ENCODE measurements at regions not wholly inside any gene's neighbourhood (a gene's known extent, or its start where the extent isn't known, plus 50 kb on each side); places are given as distances from the start of the nearest gene placed in this dataset.

- Mint-ChIP-seq H3K27ac (ENCODE audit: unreplicated experiment) (no peak overlapping the region), H3K4me1 (ENCODE audit: low read depth, unreplicated experiment) (no peaks in the 10 kb centered on the region), H3K9me3 (ENCODE audit: unreplicated experiment) (no peaks in the 10 kb centered on the region), H3K36me3 (ENCODE audit: insufficient read depth, unreplicated experiment) (no peaks in the 10 kb centered on the region), H3K27me3 (ENCODE audit: insufficient read depth, unreplicated experiment) (no peaks in the 10 kb centered on the region), H3K4me3 (ENCODE audit: unreplicated experiment) (no peak overlapping the region)
- Histone ChIP-seq H3K27me3 (replicated peaks; ENCODE audit: control insufficient read depth, insufficient read depth, low read length) (no peaks in the 10 kb centered on the region), H3K4me1 (no peaks in the 10 kb centered on the region), H3K36me3 (ENCODE audit: control insufficient read depth, insufficient read depth, low read length) (no peaks in the 10 kb centered on the region), H3K4me3 (ENCODE audit: low read depth, low read length) (no peak overlapping the region), H3K9me3 (no peaks in the 10 kb centered on the region)
- CTCF ChIA-PET, result no interaction called here
- intact Hi-C loops (cut with micrococcal nuclease; ENCODE audit: unreplicated experiment), result no loop called here
- POLR2A ChIA-PET, result no interaction called here
- no TSS peak for BruUV-seq (replicated peaks)
- no peak for DNase-seq
- TF ChIP-seq CTCF (IDR thresholded peaks at IDR 0.05; ENCODE audit: insufficient read depth in 1 of 2, low read depth in 1 of 2, low read length in 1 of 2, severe bottlenecking in 1 of 2, unreplicated experiment in 1 of 2), result no peak
Measured at GRCh38 chr6:91788501-91788900, 1201.6 kb upstream of the MAP3K7 start.

GRCh38 chr6:91786474-91787184 lies 1199.8 kb upstream of the MAP3K7 start:
- ChIA-PET POLR2A (no interaction called here), CTCF (no interaction called here)
- H3K4me3 Mint-ChIP-seq (ENCODE audit: unreplicated experiment), result no peak overlapping the region
- no peak for TF ChIP-seq CTCF (IDR thresholded peaks at IDR 0.05; ENCODE audit: insufficient read depth in 1 of 2, low read depth in 1 of 2, low read length in 1 of 2, severe bottlenecking in 1 of 2, unreplicated experiment in 1 of 2)
- peak in 1 of 2 experiments; percentile 20 for DNase-seq
- BruUV-seq (replicated peaks), result no TSS peak
- no peaks in the 10 kb centered on the region for H3K36me3 Mint-ChIP-seq (ENCODE audit: insufficient read depth, unreplicated experiment)
- no peak overlapping the region for H3K27ac Mint-ChIP-seq (ENCODE audit: unreplicated experiment)
- Histone ChIP-seq H3K27me3 (replicated peaks; ENCODE audit: control insufficient read depth, insufficient read depth, low read length) (no peaks in the 10 kb centered on the region), H3K36me3 (ENCODE audit: control insufficient read depth, insufficient read depth, low read length) (no peaks in the 10 kb centered on the region), H3K4me1 (no peaks in the 10 kb centered on the region), H3K4me3 (ENCODE audit: low read depth, low read length) (no peak overlapping the region), H3K9me3 (no peaks in the 10 kb centered on the region)
- H3K27me3 Mint-ChIP-seq (ENCODE audit: insufficient read depth, unreplicated experiment), result no peaks in the 10 kb centered on the region
- H3K9me3 Mint-ChIP-seq (ENCODE audit: unreplicated experiment), result no peaks in the 10 kb centered on the region
- intact Hi-C loops (cut with micrococcal nuclease; ENCODE audit: unreplicated experiment), result no loop called here
- H3K4me1 Mint-ChIP-seq (ENCODE audit: low read depth, unreplicated experiment), result no peaks in the 10 kb centered on the region

- Mint-ChIP-seq H3K27me3 (ENCODE audit: insufficient read depth, unreplicated experiment) (no peaks in the 10 kb centered on the region), H3K4me1 (ENCODE audit: low read depth, unreplicated experiment) (no peaks in the 10 kb centered on the region), H3K27ac (ENCODE audit: unreplicated experiment) (no peak overlapping the region), H3K4me3 (ENCODE audit: unreplicated experiment) (no peak overlapping the region), H3K9me3 (ENCODE audit: unreplicated experiment) (no peaks in the 10 kb centered on the region), H3K36me3 (ENCODE audit: insufficient read depth, unreplicated experiment) (no peaks in the 10 kb centered on the region)
- DNase-seq, result no peak
- H3K4me3 ChIP-seq (ENCODE audit: low read depth, low read length), result no peak overlapping the region
- BruUV-seq (replicated peaks), result no TSS peak
- ChIA-PET CTCF (no interaction called here), POLR2A (no interaction called here)
- intact Hi-C loops (cut with micrococcal nuclease; ENCODE audit: unreplicated experiment), result no loop called here
- H3K27me3 ChIP-seq (replicated peaks; ENCODE audit: control insufficient read depth, insufficient read depth, low read length), result no peaks in the 10 kb centered on the region
- no peaks in the 10 kb centered on the region for H3K9me3 ChIP-seq
- TF ChIP-seq CTCF (IDR thresholded peaks at IDR 0.05; ENCODE audit: insufficient read depth in 1 of 2, low read depth in 1 of 2, low read length in 1 of 2, severe bottlenecking in 1 of 2, unreplicated experiment in 1 of 2), result no peak
- no peaks in the 10 kb centered on the region for H3K4me1 ChIP-seq
- H3K36me3 ChIP-seq (ENCODE audit: control insufficient read depth, insufficient read depth, low read length), result no peaks in the 10 kb centered on the region
Measured at GRCh38 chr6:91782802-91783201, 1195.9 kb upstream of the MAP3K7 start.

Data from Caco-2 (cell line).